ENCODE measurements at regions not wholly inside any gene's neighbourhood (a gene's known extent, or its start where the extent isn't known, plus 50 kb on each side); places are given as distances from the start of the nearest gene placed in this dataset.

DNA sequence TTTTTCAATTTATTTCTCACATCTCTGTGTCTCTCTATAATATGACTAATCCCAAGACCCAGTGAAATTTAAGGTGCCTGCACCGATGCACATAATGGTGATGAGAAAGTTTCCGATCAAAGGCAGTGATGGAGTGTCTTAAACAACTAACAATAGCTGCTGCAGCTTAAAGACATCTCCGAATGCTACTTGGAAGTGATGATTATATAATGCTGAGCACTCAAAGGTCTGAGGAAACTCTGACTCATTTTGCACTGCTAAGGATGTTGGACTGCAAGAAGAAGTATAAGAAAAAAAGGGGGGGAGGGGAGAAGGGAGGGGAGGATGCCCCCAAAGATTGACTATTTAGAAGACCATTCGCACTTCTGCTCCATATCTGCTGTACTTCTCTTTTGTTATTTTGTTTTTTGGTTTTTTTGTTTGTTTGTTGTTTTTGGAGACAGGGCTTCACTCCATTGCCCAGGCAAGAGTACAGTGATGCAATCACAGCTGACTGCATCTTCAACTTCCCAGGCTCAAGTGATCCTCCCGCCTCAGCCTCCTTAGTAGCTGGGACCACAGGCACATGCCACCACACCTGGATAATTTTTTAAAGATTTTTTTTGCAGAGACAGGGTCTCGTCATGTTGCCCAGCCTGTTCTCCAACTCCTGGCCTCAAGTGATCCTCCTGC, 192.2 kb downstream of the HSD17B3 start:
- no peak overlapping the region for H3K27ac ChIP-seq (ENCODE audit: low read depth, low read length, poor library complexity, severe bottlenecking)
- H3K79me2 ChIP-seq (ENCODE audit: insufficient read depth, low read length), result no peaks in the 10 kb centered on the region
- H3K4me2 ChIP-seq (ENCODE audit: low read length), result no peak overlapping the region
- H3K4me3 ChIP-seq (ENCODE audit: low read depth, low read length, poor library complexity, severe bottlenecking), result no peak overlapping the region
- no peaks in the 10 kb centered on the region for H3K4me1 ChIP-seq (ENCODE audit: insufficient read depth, low read length, severe bottlenecking)
- H3K9me3 ChIP-seq (ENCODE audit: low read length), result no peaks in the 10 kb centered on the region
- no peak overlapping the region for H3K9ac ChIP-seq (ENCODE audit: low read length)
- H3K9me2 ChIP-seq (ENCODE audit: low read depth, low read length), result no peaks in the 10 kb centered on the region
- no peaks in the 10 kb centered on the region for H3K27me3 ChIP-seq (ENCODE audit: insufficient read depth, low read length)
- H3F3A ChIP-seq (ENCODE audit: insufficient read depth, low read length), result no peaks in the 10 kb centered on the region
- H4K20me1 ChIP-seq (ENCODE audit: insufficient read depth, low read length), result no peaks in the 10 kb centered on the region
- H3K36me3 ChIP-seq (ENCODE audit: insufficient read depth, low read length), result no peaks in the 10 kb centered on the region
- TF ChIP-seq, protein P1, sequence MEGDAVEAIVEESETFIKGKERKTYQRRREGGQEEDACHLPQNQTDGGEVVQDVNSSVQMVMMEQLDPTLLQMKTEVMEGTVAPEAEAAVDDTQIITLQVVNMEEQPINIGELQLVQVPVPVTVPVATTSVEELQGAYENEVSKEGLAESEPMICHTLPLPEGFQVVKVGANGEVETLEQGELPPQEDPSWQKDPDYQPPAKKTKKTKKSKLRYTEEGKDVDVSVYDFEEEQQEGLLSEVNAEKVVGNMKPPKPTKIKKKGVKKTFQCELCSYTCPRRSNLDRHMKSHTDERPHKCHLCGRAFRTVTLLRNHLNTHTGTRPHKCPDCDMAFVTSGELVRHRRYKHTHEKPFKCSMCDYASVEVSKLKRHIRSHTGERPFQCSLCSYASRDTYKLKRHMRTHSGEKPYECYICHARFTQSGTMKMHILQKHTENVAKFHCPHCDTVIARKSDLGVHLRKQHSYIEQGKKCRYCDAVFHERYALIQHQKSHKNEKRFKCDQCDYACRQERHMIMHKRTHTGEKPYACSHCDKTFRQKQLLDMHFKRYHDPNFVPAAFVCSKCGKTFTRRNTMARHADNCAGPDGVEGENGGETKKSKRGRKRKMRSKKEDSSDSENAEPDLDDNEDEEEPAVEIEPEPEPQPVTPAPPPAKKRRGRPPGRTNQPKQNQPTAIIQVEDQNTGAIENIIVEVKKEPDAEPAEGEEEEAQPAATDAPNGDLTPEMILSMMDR (IDR thresholded peaks at IDR 0.05; ENCODE audit: low read length), result no peak
- no peak for TF ChIP-seq EZH2 (IDR thresholded peaks at IDR 0.05; ENCODE audit: borderline replicate concordance, low read length)
- no peak overlapping the region for H2AFZ ChIP-seq (ENCODE audit: low read length)

DNA sequence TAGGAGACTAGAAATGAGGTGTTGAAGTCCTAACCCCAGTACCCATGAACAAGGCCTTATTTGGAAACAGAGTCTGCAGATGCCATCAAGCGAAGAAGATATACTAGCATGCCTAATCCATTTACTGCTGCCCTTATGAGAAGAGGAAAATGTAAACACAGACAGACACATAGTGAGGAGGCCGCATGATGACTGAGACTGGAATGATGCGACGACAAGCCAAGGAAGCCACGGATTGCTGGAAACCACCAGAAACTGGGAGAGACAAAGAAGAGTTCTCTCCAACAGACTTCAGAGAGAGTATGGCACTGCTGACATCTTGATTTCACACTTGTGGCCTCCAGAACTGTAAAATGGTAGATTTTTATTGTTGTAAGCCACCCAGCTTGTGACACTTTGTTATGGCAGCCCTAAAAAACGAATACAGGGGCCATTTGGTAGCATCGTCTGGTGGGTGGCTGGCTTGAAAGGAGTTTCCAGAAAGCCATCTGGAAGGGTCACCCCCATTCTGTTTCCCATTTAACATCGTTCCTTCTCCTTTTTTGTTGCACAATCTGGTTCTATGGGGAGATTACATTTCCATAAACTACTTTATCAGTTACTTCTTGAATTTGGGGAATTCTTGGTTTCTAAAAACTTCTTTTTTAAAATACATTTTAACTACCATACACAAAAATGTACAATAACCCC, 193.1 kb downstream of the HSD17B3 start:
- Histone ChIP-seq H2AFZ (ENCODE audit: low read length) (no peak overlapping the region), H3K36me3 (ENCODE audit: insufficient read depth, low read length) (no peaks in the 10 kb centered on the region)
- TF ChIP-seq EZH2 (IDR thresholded peaks at IDR 0.05; ENCODE audit: borderline replicate concordance, low read length), result no peak
- TF ChIP-seq, protein P1 (IDR thresholded peaks at IDR 0.05; ENCODE audit: low read length), result no peak

DNA sequence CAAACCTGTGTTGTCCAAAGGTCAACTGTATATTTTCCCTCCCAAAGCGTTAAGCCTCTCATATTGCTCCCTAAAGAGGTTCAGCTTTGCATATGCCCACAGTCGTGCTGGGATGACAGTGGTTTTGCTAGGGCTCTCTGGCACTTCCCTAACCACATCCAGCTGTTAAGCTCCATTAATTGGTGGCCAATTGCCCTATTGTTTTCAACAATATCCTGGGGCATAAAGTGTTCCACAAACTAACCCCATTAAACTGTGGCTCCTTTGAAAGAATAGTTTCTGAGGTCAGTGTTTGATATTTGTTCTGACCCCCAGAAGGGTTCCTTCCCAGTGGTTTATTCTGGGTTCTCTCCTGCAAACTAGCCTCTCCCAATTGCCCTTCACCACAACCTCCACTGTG, 194.5 kb downstream of the HSD17B3 start:
- no peaks in the 10 kb centered on the region for H3F3A ChIP-seq (ENCODE audit: insufficient read depth, low read length)
- no peak overlapping the region for H3K4me2 ChIP-seq (ENCODE audit: low read length)
- no peaks in the 10 kb centered on the region for H3K9me2 ChIP-seq (ENCODE audit: low read depth, low read length)

More for the DNA sequence above, 193.1 kb downstream of the HSD17B3 start:
- no peaks in the 10 kb centered on the region for H3F3A ChIP-seq (ENCODE audit: insufficient read depth, low read length)
- no peaks in the 10 kb centered on the region for H3K9me3 ChIP-seq (ENCODE audit: low read length)
- no peak overlapping the region for H3K27ac ChIP-seq (ENCODE audit: low read depth, low read length, poor library complexity, severe bottlenecking)
- H3K4me2 ChIP-seq (ENCODE audit: low read length), result no peak overlapping the region
- no peaks in the 10 kb centered on the region for H3K9me2 ChIP-seq (ENCODE audit: low read depth, low read length)
- no peak overlapping the region for H3K4me3 ChIP-seq (ENCODE audit: low read depth, low read length, poor library complexity, severe bottlenecking)
- H3K79me2 ChIP-seq (ENCODE audit: insufficient read depth, low read length), result no peaks in the 10 kb centered on the region
- H3K9ac ChIP-seq (ENCODE audit: low read length), result no peak overlapping the region
- H3K27me3 ChIP-seq (ENCODE audit: insufficient read depth, low read length), result no peaks in the 10 kb centered on the region
- no peaks in the 10 kb centered on the region for H4K20me1 ChIP-seq (ENCODE audit: insufficient read depth, low read length)
- no peaks in the 10 kb centered on the region for H3K4me1 ChIP-seq (ENCODE audit: insufficient read depth, low read length, severe bottlenecking)

More for the DNA sequence above, 194.5 kb downstream of the HSD17B3 start:
- Histone ChIP-seq H2AFZ (ENCODE audit: low read length) (no peak overlapping the region), H3K27me3 (ENCODE audit: insufficient read depth, low read length) (no peaks in the 10 kb centered on the region), H3K4me3 (ENCODE audit: low read depth, low read length, poor library complexity, severe bottlenecking) (no peak overlapping the region), H3K4me1 (ENCODE audit: insufficient read depth, low read length, severe bottlenecking) (no peaks in the 10 kb centered on the region), H3K79me2 (ENCODE audit: insufficient read depth, low read length) (no peaks in the 10 kb centered on the region), H3K36me3 (ENCODE audit: insufficient read depth, low read length) (no peaks in the 10 kb centered on the region), H3K9ac (ENCODE audit: low read length) (no peak overlapping the region), H3K9me3 (ENCODE audit: low read length) (no peaks in the 10 kb centered on the region), H3K27ac (ENCODE audit: low read depth, low read length, poor library complexity, severe bottlenecking) (no peak overlapping the region), H4K20me1 (ENCODE audit: insufficient read depth, low read length) (no peaks in the 10 kb centered on the region)
- TF ChIP-seq EZH2 (IDR thresholded peaks at IDR 0.05; ENCODE audit: borderline replicate concordance, low read length), result no peak
- TF ChIP-seq, protein P1 (IDR thresholded peaks at IDR 0.05; ENCODE audit: low read length), result no peak
